ENCODE measurements at regions not wholly inside any gene's neighbourhood (a gene's known extent, or its start where the extent isn't known, plus 50 kb on each side); places are given as distances from the start of the nearest gene placed in this dataset.

GRCh38 chr10:3911713-3912442 lies 126.9 kb upstream of the KLF6 start:
- H3K4me1 ChIP-seq (replicated peaks in 1 of 2; ENCODE audit: control insufficient read depth in 2 of 2, insufficient read depth in 2 of 2, low read length in 2 of 2), result peaks cover 0 to 2% of the 10 kb centered on the region in 2 experiments; a peak in 1 of 5 replicates
- H3K79me2 ChIP-seq (ENCODE audit: control insufficient read depth, insufficient read depth, low read length), result no peaks in the 10 kb centered on the region
- no peak for DNase-seq (ENCODE audit: extremely low read depth in 1 of 4, low spot score in 3 of 4)
- H3K9ac ChIP-seq (ENCODE audit: insufficient read depth in 1 of 2, low read depth in 2 of 2, low read length in 2 of 2), result no peak overlapping the region
- no peaks in the 10 kb centered on the region for H3K9me3 ChIP-seq (replicated peaks; ENCODE audit: control insufficient read depth, insufficient read depth, low read depth, low read length)
- H3K27ac ChIP-seq (ENCODE audit: extremely low read depth, low read depth, low read length), result no peak overlapping the region
- peak overlapping the region; percentile 52 for H2AFZ ChIP-seq (ENCODE audit: low read depth, low read length)
- ChIA-PET CTCF (ENCODE audit: low intra/inter-chr PET ratio) (no interaction called here), POLR2A (interaction anchor here (1.2 to 1.6 kb wide), 3 partner anchors 8 to 127 kb away, joined by 3 to 7 read pairs (median 3); partner anchors contain the start of gene KLF6)
- FAIRE-seq, result no peak
- intact Hi-C loops (cut with micrococcal nuclease), result no loop called here
- ATAC-seq, result peak; percentile 28; the same call in 2 of the 3 replicates
- no peaks in the 10 kb centered on the region for H3K27me3 ChIP-seq (ENCODE audit: control insufficient read depth in 2 of 2, insufficient read depth in 2 of 2, low read length in 2 of 2)
- in situ Hi-C loops (cut with MboI), result no loop called here
- H3K36me3 ChIP-seq (ENCODE audit: control insufficient read depth, insufficient read depth, low read length), result no peaks in the 10 kb centered on the region
- no peaks in the 10 kb centered on the region for H3K9me1 ChIP-seq (ENCODE audit: control insufficient read depth, insufficient read depth, low read length)
- no peaks in the 10 kb centered on the region for H4K20me1 ChIP-seq (replicated peaks; ENCODE audit: control insufficient read depth, insufficient read depth, low read length)
- TF ChIP-seq HNRNPUL1 (IDR thresholded peaks at IDR 0.05; ENCODE audit: low read length), result no peak
- TF ChIP-seq NCOR1 (IDR thresholded peaks at IDR 0.05), result no peak
- no peak for TF ChIP-seq ZNF121 (CRISPR knock-in tag; conservative IDR thresholded peaks at IDR 0.05)
- no peak for TF ChIP-seq KLF10 (CRISPR knock-in tag; IDR thresholded peaks at IDR 0.05)
- TF ChIP-seq ZC3H11A (IDR thresholded peaks at IDR 0.05; ENCODE audit: low read depth, low read length), result no peak
- no peak for TF ChIP-seq ZNF12 (CRISPR knock-in tag; IDR thresholded peaks at IDR 0.05)
- TF ChIP-seq, protein P1, sequence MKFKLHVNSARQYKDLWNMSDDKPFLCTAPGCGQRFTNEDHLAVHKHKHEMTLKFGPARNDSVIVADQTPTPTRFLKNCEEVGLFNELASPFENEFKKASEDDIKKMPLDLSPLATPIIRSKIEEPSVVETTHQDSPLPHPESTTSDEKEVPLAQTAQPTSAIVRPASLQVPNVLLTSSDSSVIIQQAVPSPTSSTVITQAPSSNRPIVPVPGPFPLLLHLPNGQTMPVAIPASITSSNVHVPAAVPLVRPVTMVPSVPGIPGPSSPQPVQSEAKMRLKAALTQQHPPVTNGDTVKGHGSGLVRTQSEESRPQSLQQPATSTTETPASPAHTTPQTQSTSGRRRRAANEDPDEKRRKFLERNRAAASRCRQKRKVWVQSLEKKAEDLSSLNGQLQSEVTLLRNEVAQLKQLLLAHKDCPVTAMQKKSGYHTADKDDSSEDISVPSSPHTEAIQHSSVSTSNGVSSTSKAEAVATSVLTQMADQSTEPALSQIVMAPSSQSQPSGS (CRISPR knock-in tag; IDR thresholded peaks at IDR 0.05), result no peak
- TF ChIP-seq EHMT2 (IDR thresholded peaks at IDR 0.05), result no peak
- TF ChIP-seq SOX6 (IDR thresholded peaks at IDR 0.05), result no peak
- no peak for TF ChIP-seq RBBP5 (IDR thresholded peaks at IDR 0.05; ENCODE audit: borderline replicate concordance, insufficient read depth, low read length, poor library complexity, severe bottlenecking)
- no peak for TF ChIP-seq TFE3 (CRISPR knock-in tag; IDR thresholded peaks at IDR 0.05)
- TF ChIP-seq HDAC3 (IDR thresholded peaks at IDR 0.05; ENCODE audit: borderline replicate concordance, partially characterized antibody), result no peak
- no peak for TF ChIP-seq MCM7 (IDR thresholded peaks at IDR 0.05)
- TF ChIP-seq, protein P2, sequence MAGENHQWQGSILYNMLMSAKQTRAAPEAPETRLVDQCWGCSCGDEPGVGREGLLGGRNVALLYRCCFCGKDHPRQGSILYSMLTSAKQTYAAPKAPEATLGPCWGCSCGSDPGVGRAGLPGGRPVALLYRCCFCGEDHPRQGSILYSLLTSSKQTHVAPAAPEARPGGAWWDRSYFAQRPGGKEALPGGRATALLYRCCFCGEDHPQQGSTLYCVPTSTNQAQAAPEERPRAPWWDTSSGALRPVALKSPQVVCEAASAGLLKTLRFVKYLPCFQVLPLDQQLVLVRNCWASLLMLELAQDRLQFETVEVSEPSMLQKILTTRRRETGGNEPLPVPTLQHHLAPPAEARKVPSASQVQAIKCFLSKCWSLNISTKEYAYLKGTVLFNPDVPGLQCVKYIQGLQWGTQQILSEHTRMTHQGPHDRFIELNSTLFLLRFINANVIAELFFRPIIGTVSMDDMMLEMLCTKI (IDR thresholded peaks at IDR 0.05; ENCODE audit: partially characterized antibody), result no peak
- TF ChIP-seq SUPT5H (IDR thresholded peaks at IDR 0.05), result no peak
- TF ChIP-seq NFXL1 (CRISPR knock-in tag; IDR thresholded peaks at IDR 0.05), result no peak
- no peak overlapping the region for H3K4me2 ChIP-seq (ENCODE audit: insufficient read depth, low read length)
- no TSS peak for BruUV-seq (replicated peaks)
- WGBS (ENCODE audit: insufficient coverage, low coverage, missing lambda C conversion rate), result 19% methylated on average over 12 of the region's 13 CpGs
- H3K4me3 ChIP-seq, result no peak overlapping the region

Data from K562 (cell line).